Activated CD4-positive, alpha-beta T cell treated with anti-CD3 and anti-CD28 coated beads, Interleukin-2, Interleukin-4, amounts not matched to agents 100 ng/mL and 50 ng/mL, durations not matched to agents 16 hours and 8 hours (primary cell): ENCODE measurements at regions not wholly inside any gene's neighbourhood (a gene's known extent, or its start where the extent isn't known, plus 50 kb on each side); places are given as distances from the start of the nearest gene placed in this dataset.

Experiments used
- DNase-seq: peaks from one replicate; pipeline ENCODE4 v3.0.0-alpha.2; 2020; ENCODE audit warnings: low spot score

DNA sequence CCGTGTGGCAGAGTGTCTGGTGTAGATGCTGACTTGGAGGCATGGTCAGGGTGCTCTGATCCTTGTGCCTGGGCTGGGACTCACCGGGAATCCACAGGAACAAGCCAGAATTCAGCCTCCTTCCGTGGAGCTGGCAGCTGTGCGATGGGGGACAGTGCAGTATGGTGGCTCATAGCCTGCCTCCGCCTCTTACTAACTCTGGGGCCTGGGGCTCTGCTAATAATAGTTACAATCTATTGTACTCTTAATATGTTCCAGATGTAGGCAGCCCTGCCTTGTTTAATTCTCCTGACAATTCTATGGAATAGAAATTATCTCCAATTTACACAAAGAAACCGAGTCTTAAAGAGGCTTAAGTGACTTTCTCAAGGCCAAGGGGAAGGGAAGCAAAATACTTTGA, 77.6 kb downstream of the PCDH1 start:
- no peak for DNase-seq

- DNase-seq = no peak
These were observed 78.6 kb downstream of the PCDH1 start for GRCh38 chr5:141799507-141800167.

DNA sequence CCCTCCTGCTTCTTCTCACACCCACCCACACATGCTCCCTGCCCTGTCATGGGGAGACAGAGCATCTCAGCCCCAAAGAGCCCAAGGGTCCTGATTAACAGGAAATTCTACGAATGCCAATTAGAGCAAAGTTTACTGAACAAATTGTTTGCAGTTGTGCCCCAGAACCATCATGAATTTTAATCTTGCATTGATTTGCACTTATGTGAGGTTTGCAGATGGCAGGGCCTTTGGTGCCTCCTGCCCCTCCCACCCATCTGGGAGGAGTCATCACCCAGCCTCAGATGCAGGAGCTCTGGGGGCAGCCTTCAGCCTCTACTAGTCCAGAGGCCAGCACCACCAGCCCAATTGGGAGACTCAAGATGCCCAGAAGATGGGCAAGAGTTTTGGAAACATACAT, 80.8 kb downstream of the PCDH1 start:
- no peak for DNase-seq

DNA sequence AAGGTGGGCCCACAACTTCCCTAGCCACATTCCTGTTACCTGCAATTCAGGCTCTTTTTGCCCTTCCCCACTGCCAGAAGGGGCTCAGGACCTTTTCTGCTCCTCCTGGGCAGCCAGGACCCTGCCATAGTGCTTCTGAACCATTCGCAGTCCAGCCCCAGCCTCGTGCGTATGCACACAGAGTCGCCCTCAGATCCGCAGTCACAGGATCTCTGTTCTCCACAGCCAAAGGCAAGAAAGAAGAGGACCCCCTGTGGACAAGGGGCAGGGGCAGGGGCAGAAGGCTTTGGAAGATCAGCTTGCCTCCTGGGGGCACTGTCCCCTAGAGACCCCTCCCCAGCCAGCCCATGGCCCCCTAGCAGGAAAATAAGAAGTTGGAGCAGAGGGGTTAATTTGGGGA, 82.8 kb downstream of the PCDH1 start:
- DNase-seq = no peak

GRCh38 chr5:141793881-141794280, 84.3 kb downstream of the PCDH1 start:
- DNase-seq = no peak

DNA sequence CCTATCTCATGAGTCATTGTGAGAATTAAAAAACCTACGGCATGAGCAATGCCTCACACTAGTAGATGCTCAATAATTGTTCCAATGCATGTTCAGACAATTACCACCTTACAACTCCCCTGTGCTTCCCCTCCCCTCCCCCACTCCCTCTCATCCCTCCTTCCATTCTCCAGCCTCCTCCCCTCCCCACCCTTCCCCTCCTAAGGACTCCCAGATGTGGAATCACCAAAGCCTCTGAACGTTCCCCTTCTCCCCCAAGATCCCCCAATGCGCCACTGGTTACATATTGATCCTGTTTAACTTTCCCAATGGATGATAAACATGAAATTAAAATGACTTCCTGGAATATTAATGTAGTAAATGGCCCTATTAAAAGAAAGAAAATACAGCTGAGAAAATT, 84.8 kb downstream of the PCDH1 start:
- DNase-seq = no peak

DNA sequence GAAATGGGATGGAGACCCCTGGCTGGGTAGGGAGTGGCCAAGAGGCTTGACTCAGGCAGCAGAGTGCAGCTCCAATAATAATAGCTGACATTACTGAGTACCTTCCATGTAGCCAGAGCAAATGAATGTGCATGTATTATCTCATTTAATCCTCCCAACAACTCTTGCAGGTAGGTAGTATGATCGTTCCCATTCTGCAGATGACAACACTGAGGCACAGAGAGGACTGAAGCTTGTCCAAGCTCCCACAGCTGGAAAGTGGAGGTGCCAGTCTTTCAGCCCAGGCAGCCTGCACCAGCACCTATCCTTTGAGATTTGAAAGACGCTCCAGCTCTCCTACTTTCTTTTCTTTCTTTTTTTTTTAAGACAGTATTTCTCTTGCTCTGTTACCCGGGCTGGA, 87.6 kb downstream of the PCDH1 start:
- no peak for DNase-seq

GRCh38 chr5:141789330-141789729, 88.9 kb downstream of the PCDH1 start:
- no peak for DNase-seq

- no peak for DNase-seq
These were observed 89.8 kb downstream of the PCDH1 start for GRCh38 chr5:141788296-141788970.

DNA sequence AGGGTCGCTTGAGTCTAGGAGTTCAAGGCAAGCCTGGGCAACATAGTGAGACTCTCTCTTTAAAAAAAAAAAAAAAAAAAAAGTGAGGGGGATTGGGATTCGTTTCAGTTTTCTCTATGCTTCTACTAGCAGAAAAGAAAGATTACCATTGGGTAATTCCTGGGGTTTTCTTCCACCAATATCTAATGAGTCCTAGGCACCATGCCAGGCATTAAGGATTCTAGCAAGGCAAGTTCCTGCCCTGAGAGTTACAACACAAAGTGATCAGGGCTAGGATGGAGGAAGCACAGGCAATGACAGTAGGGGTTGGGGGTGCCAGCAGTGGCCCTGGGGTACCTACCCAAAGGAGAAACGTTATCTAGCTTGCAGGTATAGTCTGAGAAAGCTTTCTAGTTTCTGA, 90.8 kb downstream of the PCDH1 start:
- DNase-seq = no peak

DNA sequence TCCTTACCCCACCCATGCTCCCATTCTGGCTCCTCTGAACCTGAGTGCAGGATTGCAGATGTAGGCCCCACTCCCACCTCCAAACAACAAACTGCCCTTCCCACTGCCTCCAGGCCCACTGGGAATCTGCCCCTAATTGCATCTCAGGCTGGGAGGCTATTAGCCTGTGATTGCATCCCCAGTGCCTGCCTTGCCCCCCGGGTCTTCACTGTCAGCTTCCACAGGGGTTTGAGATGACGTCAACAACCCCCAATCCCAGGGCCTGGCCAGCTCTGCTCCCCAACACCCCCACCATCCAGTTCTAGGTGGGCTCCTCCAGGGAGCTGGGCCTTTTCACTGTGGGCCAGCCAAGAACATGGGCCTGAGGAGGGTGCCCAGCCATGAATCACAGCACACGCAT, 91.5 kb downstream of the PCDH1 start:
- DNase-seq = no peak

GRCh38 chr5:141785711-141786110, 92.5 kb downstream of the PCDH1 start:
- DNase-seq = no peak

- no peak for DNase-seq
These were observed 93.1 kb downstream of the PCDH1 start for GRCh38 chr5:141785135-141785534.

DNA sequence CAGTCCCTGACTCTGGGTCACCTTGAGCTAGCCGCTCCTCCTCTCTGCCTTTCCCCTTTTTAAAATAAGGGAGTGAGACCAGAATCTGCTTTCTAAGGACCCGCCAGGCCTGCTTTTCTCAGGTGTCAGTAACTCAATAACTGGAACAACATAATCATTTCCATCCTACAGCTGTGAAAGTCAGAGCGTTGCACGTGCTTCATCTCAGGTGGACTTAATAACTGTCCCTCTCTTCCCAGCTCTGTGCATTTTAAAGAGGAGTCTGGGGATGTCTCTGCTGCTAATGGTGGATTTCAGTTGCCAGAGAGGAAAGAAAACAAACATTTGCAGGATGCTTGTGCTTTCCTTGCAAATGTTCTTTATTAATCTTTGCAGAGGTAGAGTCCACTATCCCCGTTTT, 93.7 kb downstream of the PCDH1 start:
- no peak for DNase-seq

- no peak for DNase-seq
These were observed 94.3 kb downstream of the PCDH1 start for GRCh38 chr5:141783947-141784296.

- no peak for DNase-seq
These were observed 94.9 kb downstream of the PCDH1 start for GRCh38 chr5:141783005-141783946.

DNA sequence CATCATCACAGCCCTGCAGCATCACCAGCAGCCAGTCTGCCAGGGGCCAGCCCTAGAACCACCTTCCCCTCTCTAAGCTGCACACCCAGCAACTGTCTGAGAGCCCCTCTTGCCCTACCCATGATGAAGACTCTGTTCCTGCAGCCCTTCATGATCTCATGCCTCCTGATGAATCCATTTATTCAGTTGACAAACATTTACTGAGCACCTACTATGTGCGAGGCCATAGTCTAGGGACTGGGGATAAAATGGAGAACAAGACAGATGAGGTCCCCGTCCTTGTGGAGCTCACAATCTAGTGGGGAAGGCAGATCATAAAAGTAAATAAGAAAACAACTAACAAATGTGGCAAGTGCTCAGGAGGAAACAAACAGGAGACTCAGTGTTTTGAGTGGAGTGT, 96.3 kb downstream of the PCDH1 start:
- no peak for DNase-seq

DNA sequence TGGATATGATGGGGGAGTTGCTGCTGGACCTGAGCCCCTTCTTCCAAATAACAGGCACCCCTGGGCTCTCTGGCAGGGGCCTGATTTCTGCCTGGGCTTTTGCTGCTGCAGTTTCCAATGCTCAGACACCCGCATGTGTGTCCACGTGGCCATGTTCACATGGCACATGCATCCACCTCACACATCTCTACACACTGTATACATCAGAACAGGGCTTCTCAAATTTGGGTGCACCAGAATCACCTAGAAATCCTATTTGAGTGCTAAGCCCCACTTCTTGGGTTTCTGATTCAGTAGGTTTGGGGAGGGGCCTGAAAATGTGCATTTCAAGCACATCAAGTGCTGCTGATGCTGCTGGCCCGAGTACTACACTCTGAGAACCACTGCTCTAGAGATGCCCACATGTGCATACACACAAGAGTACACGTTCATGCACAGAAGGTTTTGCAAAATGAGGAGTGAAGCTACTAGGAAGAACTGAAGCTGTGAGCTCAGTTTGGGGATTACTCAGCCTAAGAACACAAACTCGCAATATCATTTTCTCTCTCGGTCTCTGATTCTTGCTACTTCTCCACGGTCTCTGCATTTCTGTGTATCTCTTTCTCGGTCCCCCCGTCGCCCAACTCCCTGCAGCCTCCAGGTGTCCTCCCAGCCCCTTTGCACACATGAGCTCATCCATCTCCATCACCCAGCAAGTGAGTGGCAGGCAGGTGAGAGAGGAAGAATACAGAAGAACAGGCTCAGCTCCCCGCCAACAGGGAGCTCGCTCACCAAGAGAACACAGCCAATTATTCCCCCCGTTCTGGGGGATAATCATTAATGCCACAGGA, 97.0 kb downstream of the PCDH1 start:
- DNase-seq = peak; percentile 8

DNA sequence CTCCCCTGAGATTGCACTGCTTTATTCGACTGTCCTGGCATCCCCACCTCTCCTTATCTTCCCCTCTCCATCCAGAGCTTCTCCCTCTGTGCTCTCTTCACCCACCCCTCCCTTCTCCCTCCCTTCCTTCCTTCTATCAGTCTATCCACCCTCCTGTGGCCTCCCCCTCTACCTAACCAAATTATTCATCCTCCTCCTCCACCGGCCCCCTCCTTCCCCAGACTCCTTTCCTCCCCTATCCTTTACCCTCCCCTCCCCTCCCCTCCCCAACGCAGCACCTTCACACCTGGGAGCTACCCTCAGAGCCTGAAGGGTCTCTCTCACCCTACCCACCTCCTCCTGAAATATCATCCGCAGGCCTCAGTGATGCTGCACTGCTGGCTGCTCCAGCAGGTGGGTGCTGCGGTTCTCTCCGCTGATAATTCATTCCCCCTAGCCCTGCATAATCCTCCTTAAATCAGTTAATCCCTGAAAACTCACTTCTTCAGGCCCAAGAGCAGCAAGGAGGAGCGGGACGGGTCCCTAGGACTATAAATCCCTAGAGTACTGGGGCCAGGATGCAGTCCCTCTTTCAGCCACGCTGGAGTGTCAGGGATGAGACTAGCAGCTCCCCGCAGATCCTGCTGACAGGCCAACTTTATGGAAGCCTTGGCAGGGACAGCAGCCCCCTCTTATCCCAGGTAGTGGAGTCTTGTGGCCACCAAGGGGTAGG, 97.8 kb downstream of the PCDH1 start:
- no peak for DNase-seq

DNA sequence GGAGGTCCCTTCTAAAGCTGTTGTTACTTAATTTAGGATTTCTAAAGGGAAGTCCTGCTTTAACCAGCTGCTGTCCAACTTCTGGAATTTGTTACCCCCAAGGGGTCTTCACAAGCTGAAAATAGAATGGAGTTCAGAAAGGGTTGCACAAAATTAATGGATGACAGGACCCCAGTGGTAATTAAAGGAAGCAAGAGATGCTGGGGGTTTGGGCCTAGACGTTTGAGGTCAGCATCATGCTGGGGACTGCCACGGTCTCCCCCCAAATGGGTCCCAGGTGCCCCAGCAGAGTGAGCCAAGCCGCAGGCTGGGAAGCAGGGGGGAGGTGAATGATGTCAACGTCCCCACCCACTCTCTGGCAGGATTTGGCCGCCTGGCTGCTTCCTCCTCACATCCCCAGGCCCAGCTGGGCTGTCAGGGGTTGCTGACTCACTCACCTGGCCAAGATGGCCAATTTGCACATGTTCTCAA, 97.5 kb upstream of the ARAP3 start:
- no peak for DNase-seq

- no peak for DNase-seq
These were observed 96.7 kb upstream of the ARAP3 start for GRCh38 chr5:141778683-141779082.
